ENCODE measurements at regions not wholly inside any gene's neighbourhood (a gene's known extent, or its start where the extent isn't known, plus 50 kb on each side); places are given as distances from the start of the nearest gene placed in this dataset.

DNA sequence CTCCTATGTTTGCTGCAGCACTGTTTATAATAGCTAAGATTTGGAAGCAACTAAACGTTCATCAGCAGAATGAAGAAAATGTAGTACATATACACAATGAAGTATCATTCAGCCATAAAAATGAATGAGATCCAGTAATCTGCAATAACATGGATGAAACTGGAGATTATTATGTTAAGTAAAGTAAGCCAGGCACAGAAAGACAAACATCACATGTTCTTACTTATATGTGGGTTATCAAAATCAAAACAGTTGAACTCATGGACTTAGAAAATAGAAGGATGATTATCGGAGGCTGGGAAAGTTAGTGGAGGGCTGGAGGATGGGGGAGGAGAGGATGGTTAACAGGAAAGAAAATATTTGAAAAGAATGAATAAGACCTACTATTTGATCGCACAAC lies 1017.6 kb downstream of the KCNT2 start:
- DNase-seq (ENCODE audit: low read depth in 4 of 4, low spot score in 3 of 4) = no peak

DNA sequence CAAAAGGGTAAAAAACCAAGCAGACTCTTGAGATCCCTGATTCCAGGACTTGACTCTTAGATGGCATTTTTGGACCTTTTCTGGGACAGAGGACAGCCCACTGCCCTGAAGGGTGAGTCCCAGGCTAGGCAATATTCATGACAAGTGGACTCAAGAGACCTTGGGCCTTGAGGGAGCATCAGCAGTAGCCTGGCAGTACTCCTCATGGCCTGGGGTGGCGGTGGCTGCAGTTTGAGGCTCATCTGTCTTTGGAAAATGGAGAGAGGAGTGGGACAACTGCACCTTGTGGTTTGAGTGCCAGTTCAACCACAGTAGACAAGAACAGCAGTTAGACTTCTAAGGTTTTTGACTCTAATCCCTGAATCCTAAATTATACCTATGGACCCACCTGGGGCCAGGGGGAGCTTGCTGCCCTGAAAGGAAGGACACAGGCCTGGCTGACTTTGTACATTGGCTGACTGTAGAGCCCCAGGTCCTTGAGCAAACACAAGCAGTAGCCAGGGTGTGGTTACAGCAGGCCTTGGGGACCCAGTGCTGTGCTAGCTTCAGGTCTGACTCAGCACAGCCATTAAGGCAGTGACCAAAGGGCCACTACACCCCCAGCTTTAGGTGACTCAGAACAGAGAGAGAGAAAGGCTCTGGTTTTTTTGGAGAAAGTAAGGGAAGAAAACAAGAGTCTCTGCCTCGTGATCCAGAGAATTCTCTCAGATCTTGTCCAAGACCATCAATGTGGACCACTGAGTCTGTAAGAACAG lies 1023.2 kb downstream of the KCNT2 start:
- DNase-seq (ENCODE audit: low read depth in 4 of 4, low spot score in 3 of 4) = no peak

DNA sequence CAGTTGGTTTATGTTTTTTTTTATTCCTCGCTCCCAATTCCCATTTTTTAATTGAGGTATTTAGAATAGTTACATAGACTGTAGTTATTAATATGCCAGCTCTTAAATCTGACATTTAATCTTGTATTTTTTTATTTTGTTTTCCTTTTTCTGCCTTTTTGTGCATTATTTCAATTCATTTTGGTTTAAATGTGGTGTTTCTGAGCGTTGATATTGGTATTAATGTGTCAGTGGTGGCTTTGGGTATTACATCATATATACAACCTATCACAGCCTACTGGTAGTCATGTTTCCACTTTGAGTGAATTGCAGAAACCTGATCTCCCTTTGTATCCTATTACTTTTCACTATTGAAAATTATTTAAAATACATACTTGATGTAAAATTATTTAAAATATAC lies 1027.3 kb downstream of the KCNT2 start:
- no peak for DNase-seq (ENCODE audit: low read depth in 4 of 4, low spot score in 3 of 4)

DNA sequence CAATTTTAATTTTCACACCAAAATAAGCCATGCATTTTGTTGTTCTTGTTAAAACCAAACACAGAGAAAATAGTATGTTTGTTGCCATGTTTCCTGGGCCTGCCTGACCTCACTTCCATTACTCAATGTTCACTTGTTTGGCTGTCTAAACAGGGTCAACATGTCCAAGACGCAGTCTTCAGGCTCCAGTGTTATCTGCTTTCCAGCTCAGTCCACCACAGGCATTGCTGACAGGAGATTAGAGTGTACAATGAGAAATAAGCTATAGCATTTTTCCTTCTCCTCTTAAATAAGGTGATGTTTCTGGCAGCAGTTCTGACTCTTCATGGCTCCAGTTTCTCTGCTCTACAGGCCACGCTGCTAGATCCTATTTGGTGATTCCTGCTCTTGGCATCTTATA lies 1030.5 kb downstream of the KCNT2 start:
- DNase-seq (ENCODE audit: low read depth in 4 of 4, low spot score in 3 of 4) = no peak

DNA sequence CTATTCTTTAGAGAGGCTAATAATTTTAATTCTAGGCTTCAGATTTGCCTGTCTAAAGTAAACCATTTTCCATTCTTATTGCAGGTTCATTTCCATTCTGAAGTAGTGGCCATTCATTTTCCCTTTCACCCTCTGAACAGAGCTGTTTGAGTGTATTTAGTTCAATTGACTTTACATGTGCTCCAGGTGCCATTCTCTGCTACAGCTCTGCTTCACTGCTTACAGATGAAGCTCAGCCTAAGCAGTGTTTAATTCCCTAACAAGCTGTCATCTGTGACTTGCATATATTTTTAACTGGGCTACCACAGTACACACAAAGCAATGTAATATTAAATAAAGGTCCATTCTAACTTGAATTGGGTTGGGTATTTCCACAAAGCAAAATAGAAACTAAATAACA lies 1031.6 kb downstream of the KCNT2 start:
- DNase-seq (ENCODE audit: low read depth in 4 of 4, low spot score in 3 of 4) = no peak

DNA sequence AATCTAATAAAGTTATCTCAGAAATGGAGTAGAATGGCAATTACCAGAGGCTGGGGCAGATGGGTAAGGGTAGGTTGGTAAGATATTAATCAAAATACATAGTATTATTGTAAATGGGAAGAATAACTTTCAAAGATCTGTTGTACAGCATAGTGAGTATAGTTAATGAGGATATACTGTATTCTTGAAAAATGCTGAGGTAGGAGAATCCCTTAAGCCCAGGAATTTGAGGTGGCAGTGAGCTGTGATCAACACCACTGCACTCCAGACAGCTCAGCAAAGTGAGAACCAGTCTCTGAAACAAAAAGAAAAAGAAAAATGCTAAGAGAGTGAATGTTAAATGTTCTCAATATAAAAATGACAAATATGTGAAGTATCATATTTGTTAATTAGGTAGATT lies 1033.7 kb downstream of the KCNT2 start:
- DNase-seq (ENCODE audit: low read depth in 4 of 4, low spot score in 3 of 4) = no peak

DNA sequence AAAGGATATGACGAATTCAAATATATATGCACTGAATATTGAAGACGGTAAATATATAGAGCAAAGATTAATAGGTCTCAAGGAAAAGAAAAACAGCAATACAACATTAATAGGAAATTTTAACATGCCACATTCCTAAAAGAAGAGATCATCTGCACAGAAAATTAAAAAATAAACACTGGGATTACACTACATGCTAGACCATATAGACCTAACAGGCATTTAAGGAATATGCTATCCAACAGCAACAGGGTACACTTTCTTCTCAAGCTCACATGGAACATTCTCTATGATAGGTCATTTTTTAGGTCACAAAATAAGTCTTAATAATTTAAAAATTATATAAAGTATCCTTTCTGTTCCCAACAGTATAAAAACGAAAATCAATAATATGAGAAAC lies 1038.3 kb downstream of the KCNT2 start:
- DNase-seq (ENCODE audit: low read depth in 4 of 4, low spot score in 3 of 4) = no peak

DNA sequence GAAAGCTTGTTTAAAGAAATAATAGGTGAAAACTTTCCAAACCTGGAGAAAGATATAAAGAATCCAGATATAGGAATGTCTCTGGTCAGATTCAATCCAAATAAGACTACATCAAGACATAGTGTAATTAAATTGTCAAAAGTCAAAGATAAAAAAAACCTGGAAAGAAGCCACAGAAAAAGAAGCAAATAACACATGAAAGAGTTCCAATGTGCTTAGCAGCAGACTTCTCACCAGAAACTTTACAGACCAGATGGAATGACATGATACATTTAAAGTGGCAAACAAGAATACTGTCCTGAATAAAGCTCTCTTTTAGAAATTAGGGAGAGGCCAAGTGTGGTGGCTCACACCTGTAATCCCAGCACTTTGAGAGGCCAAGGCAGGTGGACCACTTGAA lies 1039.9 kb downstream of the KCNT2 start:
- DNase-seq (ENCODE audit: low read depth in 4 of 4, low spot score in 3 of 4) = no peak

DNA sequence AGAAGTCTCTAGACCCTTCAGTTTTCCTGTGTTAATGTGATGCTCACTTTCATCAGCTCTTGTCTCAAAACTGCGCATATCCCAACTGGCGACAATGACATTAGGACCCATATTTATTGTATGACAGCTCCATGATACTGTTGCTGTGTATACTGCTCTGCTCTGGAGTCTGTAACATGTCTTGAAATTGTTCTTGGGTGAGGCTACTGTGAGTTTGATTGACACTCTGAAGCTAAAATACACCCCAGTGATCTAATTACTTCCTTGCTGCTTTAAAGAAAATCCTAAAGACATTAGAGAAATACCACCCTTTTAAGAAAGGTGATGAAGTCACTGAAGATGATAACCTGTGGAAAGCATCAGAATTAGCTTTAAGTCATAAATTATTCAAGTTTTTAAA lies 1046.2 kb downstream of the KCNT2 start:
- no peak for DNase-seq (ENCODE audit: low read depth in 4 of 4, low spot score in 3 of 4)

DNA sequence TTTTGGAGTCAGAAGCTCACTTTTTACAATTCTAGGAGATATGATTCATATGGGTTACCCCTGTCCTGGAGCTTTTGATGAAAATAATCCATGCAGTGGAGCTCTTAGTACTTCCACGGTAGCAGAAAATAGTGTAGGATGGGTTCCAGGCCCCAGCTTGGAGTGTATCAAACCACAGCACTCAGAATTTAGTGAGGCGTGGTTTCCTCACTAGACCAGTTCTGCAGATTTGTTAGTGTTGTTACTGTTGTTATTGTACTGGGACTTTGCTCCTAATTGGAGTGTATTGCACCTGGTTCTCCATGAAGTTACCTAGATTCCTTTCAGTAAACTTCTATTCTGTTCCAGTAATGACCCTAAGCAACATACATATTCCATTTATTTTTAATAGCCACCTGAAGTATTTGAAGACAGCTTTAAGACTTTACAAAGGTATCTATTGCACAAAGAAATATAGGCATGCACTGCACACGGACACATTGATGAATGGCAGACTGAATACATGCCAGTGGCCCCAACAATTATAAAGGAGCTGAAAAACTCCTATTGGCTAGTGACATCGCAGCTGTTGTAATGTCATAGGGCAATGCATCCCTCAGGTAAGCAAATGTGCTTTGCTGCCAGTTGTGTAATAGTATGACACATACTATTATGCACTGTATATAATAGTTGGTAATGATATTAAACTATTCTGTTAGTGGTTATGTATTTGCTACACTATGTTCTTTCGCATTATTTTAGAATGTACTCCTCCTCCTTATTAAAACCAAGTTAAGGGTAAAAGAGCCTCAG lies 1058.0 kb downstream of the KCNT2 start:
- no peak for DNase-seq (ENCODE audit: low read depth in 4 of 4, low spot score in 3 of 4)

DNA sequence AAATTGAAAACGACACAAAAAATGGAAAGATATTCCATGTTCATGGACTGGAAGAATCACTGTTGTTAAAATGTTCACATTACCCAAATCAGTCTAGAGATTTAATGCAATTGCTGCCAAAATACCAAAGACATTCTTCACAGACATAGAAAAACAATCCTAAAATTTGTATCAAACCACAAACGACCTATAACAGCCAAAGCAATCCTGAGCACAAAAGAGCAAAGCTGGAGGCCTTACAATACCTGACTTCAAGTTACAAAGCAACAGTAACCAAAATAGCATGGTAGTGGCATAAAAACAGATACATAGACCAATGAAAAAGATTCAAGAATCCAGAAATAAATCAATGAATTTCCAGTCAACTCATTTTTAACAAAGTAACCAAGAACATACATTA lies 1077.3 kb downstream of the KCNT2 start:
- DNase-seq (ENCODE audit: low read depth in 4 of 4, low spot score in 3 of 4) = no peak

DNA sequence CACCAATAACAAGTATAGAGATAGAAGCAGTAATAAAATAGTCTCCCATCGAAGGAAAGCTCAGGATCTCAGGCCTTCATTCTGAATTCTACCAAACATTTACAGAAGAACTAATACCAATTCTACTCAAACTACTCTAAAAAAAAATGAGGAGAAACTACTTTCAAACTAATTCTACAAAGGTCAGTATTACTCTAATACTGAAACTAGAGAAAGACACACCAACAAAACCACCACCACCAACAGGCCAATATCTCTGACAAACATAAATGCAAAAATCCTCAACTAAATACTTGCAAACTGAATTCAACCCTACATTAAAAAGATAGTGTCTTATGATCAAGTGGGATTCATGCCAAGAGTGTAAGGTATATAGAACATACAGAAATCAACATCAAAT lies 1078.4 kb downstream of the KCNT2 start:
- DNase-seq (ENCODE audit: low read depth in 4 of 4, low spot score in 3 of 4) = no peak

DNA sequence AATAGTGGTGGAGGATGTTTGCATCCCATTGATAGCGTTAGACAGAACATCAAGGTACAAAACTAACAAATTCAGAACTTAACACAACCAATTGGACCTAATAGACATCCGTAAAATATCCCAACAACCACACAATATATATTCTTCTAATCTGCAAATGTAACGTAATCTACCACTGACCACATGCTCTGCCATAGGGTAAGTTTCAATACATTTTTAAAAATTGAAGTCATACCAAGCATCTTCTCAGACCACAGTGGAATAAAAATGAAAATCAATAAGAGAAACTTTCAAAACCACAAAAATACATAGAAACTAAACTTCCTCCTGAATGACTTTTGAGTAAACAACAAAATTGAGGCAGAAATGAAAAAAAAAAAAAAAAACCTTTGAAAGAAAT lies 1087.5 kb downstream of the KCNT2 start:
- DNase-seq (ENCODE audit: low read depth in 4 of 4, low spot score in 3 of 4) = no peak

DNA sequence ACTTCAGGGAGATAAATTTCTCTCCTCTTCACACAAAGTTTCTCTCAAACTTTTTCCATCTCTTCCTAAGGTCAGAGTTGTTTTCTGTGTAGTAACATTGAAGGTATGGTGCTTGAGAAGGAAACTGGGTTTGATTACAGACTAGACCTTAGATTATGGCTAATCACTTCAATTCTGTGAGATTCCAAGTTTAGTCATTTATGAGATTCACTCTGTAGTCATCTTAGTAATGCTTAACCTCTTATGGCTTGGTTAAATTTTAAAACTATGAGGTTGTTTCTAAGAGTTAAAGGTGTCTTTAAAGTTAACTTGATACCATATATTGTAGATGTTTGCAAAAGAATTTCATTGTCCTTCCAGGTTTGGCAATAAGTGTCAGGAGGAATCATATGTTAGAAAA lies 1092.2 kb downstream of the KCNT2 start:
- DNase-seq (ENCODE audit: low read depth in 4 of 4, low spot score in 3 of 4) = no peak

DNA sequence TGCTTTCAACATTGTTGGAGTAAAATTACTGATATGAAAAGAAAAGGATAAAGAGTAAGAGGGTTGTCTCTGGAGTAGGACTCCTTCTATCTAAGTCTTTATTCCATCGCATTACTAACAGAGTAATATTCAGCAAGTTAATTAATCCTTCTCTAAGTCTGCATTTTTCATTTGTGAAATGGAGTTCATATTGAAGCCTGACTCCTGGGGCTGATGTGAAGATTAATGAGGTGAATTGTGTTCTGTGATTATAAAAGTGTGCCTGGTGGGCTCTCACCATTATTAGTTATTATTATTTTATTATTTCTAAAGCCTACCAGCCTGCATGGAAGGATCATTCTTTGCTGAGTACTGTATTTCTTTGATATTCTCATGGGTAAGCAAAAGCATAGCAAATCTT lies 1096.7 kb downstream of the KCNT2 start:
- DNase-seq (ENCODE audit: low read depth in 4 of 4, low spot score in 3 of 4) = no peak

DNA sequence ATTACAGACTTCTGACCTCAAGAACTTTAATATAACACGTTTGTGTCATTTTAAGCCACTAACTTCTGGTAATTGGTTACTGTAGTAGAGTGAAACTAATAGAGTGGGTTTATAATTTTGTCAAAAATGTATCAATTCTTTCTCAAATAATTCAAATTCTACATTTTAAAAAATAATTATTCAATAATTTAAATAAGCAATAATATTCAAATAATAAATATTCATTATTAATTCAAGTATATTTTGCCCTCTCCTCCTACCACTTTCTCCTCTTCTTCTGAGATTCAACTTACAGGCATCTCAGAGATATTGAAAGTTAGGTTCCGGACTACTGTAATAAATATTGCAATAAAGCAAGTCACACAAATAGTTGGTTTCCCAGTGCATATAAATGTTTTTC lies 1107.1 kb downstream of the KCNT2 start:
- no peak for DNase-seq (ENCODE audit: low read depth in 4 of 4, low spot score in 3 of 4)

DNA sequence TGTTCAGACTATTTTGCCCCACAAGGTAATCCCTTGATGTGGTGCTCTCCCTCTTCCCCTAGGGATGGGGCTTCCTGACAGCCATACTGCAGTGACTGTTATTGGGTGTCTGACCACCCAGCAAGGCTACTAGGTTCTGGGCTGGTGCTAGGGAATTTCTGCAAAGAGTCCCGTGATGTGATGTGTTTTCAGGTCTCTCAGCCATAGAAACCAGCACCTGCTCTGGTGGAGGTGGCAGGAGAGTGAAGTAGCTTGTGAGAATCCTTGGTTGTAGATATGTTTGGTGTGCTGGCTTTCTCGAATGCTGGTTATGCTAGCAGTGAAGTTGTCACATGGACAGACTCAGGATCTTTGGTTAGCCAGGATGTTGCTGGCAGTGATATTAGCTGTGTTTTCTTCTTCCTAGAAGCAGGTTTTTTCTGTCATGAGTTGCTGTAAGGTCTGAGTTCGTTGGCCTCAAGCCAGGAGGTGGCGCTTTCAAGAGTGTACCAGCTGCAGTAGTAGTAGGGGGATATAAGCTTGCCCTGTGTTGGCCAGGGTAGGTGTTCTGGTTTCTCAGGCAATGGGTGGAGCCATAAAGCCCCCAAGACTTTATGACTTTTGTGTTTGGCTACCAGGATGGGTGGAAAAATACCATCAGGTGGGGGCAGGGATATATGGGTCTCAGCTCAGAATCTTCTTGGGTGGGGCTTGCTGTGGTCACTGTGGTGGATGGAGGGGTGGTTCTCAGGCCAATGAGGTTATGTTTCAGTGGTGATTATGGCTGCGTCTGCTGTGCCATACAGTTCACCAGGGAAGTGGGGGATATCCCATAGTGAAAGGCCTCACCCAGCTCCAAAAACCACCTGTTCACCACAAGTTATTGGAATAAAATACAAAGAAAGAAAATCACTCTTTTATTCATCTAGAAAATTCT lies 1112.3 kb downstream of the KCNT2 start:
- no peak for DNase-seq (ENCODE audit: low read depth in 4 of 4, low spot score in 3 of 4)

DNA sequence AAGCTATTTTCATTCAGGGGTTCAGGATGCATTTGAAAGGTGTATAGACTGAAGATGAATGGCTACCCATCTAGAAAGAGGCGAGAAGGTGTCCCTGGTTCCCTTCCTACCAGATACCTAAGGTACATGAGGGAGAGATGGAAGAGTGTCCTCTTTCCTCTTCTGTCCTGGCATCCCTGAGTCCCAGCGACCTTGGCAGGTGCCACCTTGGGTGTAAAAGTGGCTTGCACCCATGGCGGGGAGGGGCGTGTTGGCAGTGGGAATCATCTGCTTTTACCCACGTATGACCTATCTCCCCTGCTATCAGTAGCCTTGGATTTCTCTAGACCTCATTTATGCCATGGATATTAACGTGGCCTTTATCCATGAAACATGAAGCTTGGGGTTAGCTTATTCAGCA lies 1126.1 kb downstream of the KCNT2 start:
- DNase-seq (ENCODE audit: low read depth in 4 of 4, low spot score in 3 of 4) = no peak

DNA sequence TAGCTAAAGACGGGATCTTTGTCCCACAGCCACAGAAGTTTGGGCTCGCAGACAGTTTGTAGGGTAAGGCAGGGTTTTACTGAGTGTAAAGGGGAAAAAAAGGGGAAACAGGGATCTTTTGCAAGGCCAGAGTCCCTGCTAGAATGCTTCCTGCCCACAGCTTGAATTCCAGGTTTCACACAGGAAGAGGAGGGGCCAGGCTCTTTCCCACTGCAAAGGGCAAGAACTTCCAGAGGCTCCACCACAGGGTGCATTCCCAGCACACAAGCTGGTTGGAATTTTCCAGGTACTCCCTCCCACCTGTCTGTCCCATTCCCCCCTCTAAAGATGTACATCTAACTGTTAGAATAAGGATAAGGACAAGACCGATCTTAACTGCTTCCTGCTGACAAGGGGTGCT lies 1126.9 kb downstream of the KCNT2 start:
- no peak for DNase-seq (ENCODE audit: low read depth in 4 of 4, low spot score in 3 of 4)

DNA sequence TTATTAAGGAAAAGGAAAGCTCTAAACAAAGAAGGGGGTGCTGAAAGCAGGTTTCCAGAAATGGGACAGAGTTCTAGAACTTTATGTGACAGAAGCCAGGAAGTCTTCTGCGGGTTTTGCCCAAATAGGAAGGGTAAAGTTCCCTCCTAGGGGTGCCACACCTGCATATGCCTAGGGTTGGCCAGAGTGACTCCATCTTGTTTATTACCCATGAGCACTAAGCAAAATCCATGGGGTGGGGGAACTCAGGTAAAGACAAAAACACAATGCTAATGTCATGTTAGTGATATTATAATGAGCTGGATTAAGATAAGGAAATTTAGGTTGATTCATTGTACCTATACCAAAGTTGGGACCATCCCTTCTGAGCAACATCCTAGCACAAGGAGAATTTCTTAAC lies 1132.7 kb downstream of the KCNT2 start:
- DNase-seq (ENCODE audit: low read depth in 4 of 4, low spot score in 3 of 4) = no peak

DNA sequence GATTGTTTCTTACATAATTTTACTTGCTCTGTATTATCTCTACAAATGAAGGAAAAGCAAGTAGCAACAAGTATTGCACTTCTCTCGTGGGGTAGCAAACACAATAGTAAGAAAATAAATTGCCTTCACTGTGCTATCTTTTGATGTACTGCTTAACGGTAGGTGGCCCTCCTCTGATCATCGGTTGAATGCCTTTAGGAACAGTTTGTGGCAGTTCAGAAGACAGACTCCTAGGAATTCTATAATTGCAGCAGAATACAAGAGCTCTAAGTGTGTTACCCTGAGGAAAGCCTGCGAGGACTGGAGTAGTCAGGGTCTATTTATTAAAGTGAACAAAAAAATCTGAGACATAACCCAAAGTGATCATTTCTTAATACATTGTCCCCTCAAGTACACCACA lies 1135.9 kb downstream of the KCNT2 start:
- no peak for DNase-seq (ENCODE audit: low read depth in 4 of 4, low spot score in 3 of 4)
